OCI-LY7 (cell line): ENCODE measurements at regions not wholly inside any gene's neighbourhood (a gene's known extent, or its start where the extent isn't known, plus 50 kb on each side); places are given as distances from the start of the nearest gene placed in this dataset.

Experiments used
- BruUV-seq: library from RNA; stranded (reverse); fragments of 400-500 nt; replicated peaks from 2 replicates; lab custom pipeline; 2021; lab: Mats Ljungman, UMichigan
- CTCF ChIA-PET: fragments of 300-600 bp; sonication (Branson Sonifier 250); formaldehyde crosslinking; loops from one replicate; lab custom pipeline; 2022; ENCODE audit warnings: antibody characterized with exemption; ENCODE audit not compliant: unreplicated experiment; lab: Charles Lee
- POLR2A ChIA-PET: fragments of 300-600 bp; sonication (Branson Sonifier 250); formaldehyde crosslinking; loops from one replicate; lab custom pipeline; 2022; ENCODE audit warnings: antibody characterized with exemption; lab: Charles Lee
- DNase-seq: peaks from one replicate; pipeline ENCODE4 v3.0.0-alpha.2; 2015; ENCODE audit warnings: low spot score
- H2AFZ ChIP-seq: fragments of 200-600 bp; sonication (generic), shearing (Covaris generic); 2 replicates; pipeline ENCODE4 v1.6.1; 2014; ENCODE audit warnings: mild to moderate bottlenecking, antibody characterized with exemption, low read length, moderate library complexity
- H3K27ac ChIP-seq: fragments of 200-600 bp; sonication (generic); 2 replicates; pipeline ENCODE4 v1.5.1; 2014; ENCODE audit warnings: mixed run types, low read depth, mild to moderate bottlenecking, moderate library complexity, low read length, inconsistent platforms; ENCODE audit not compliant: poor library complexity, severe bottlenecking
- H3K36me3 ChIP-seq: fragments of 200-600 bp; sonication (generic); 2 replicates; pipeline ENCODE4 v1.6.1; 2014; ENCODE audit warnings: mild to moderate bottlenecking, antibody characterized with exemption, low read length, moderate library complexity, mixed read lengths; ENCODE audit not compliant: insufficient read depth
- H3K4me1 ChIP-seq: fragments of 200-600 bp; sonication (generic); 2 replicates; pipeline ENCODE4 v1.5.1; 2014; ENCODE audit warnings: mild to moderate bottlenecking, low read length; ENCODE audit not compliant: insufficient read depth, poor library complexity, severe bottlenecking
- H3K4me2 ChIP-seq: fragments of 200-600 bp; sonication (generic); 2 replicates; pipeline ENCODE4 v1.6.1; 2014; ENCODE audit warnings: mild to moderate bottlenecking, low read length
- H3K4me3 ChIP-seq: fragments of 200-600 bp; sonication (generic); 2 replicates; pipeline ENCODE4 v1.5.1; 2014; ENCODE audit warnings: mild to moderate bottlenecking, low read depth, low read length; ENCODE audit not compliant: poor library complexity, severe bottlenecking
- H3K79me2 ChIP-seq: fragments of 200-600 bp; sonication (generic); 2 replicates; pipeline ENCODE4 v1.6.1; 2016; ENCODE audit warnings: low read depth, mild to moderate bottlenecking, low read length, moderate library complexity, mixed read lengths; ENCODE audit not compliant: insufficient read depth
- H3K9me2 ChIP-seq: fragments of 200-600 bp; sonication (generic); 2 replicates; pipeline ENCODE4 v1.6.1; 2016; ENCODE audit warnings: mild to moderate bottlenecking, low read length, mixed read lengths; ENCODE audit not compliant: insufficient read depth
- H3K9me3 ChIP-seq: fragments of 200-600 bp; sonication (generic); 2 replicates; pipeline ENCODE4 v1.6.1; 2014; ENCODE audit warnings: mild to moderate bottlenecking, mixed run types, low read length, mixed read lengths
- H4K20me1 ChIP-seq: fragments of 200-600 bp; sonication (generic); 2 replicates; pipeline ENCODE4 v1.6.1; 2014; ENCODE audit warnings: mild to moderate bottlenecking, antibody characterized with exemption, low read length, moderate library complexity, mixed read lengths; ENCODE audit not compliant: insufficient read depth
- EZH2phosphoT487 ChIP-seq: fragments of 200-600 bp; sonication (generic); IDR thresholded peaks from 2 replicates; pipeline ENCODE4 v1.6.1; 2018; ENCODE audit warnings: low read depth, borderline replicate concordance, mild to moderate bottlenecking, mixed run types, antibody characterized with exemption, low read length, moderate library complexity, mixed read lengths
- intact Hi-C: fragments of 100-400 bp; cut with micrococcal nuclease; formaldehyde crosslinking; loops from one replicate; pipeline ENCODE4 v1.10.0; 2022; ENCODE audit not compliant: unreplicated experiment
- TF ChIP-seq, protein P1 (sequence below): fragments of 200-600 bp; sonication (generic); conservative IDR thresholded peaks from 2 replicates; pipeline ENCODE4 v1.5.1; 2014; ENCODE audit warnings: mild to moderate bottlenecking, antibody characterized with exemption, low read length, moderate library complexity, mixed read lengths

DNA sequence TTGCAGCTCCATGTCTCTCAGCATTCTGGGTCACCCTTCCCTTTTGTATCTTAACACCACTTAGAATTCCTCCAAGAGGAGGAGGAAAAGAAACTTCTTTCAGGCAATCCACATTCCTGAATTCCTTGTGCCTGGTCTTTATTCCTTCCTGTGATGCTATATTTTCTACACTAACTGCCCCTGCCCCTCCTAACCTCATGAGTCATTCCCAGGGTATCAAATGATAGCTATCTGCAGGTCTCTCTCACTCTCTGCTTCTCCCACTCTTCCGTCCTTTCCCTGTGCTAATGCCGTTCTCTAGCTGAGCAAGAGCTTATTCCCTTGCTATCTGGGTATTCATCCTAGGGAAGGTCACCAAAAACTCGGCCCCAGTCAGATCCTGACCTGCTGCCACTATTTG is 395.0 kb upstream of the TCF4 start:
- intact Hi-C loops = no loop called here
- no peak overlapping the region for H3K4me3 ChIP-seq
- H4K20me1 ChIP-seq = no peaks in the 10 kb centered on the region
- BruUV-seq = no TSS peak
- ChIA-PET CTCF (no interaction called here), POLR2A (no interaction called here)
- no peak for DNase-seq
- no peaks in the 10 kb centered on the region for H3K4me1 ChIP-seq
- no peak overlapping the region for H3K27ac ChIP-seq
- no peaks in the 10 kb centered on the region for H3K36me3 ChIP-seq
- H3K9me2 ChIP-seq = no peaks in the 10 kb centered on the region
- no peaks in the 10 kb centered on the region for H3K79me2 ChIP-seq
- H2AFZ ChIP-seq = no peak overlapping the region
- no peak for TF ChIP-seq EZH2phosphoT487
- TF ChIP-seq, protein P1, sequence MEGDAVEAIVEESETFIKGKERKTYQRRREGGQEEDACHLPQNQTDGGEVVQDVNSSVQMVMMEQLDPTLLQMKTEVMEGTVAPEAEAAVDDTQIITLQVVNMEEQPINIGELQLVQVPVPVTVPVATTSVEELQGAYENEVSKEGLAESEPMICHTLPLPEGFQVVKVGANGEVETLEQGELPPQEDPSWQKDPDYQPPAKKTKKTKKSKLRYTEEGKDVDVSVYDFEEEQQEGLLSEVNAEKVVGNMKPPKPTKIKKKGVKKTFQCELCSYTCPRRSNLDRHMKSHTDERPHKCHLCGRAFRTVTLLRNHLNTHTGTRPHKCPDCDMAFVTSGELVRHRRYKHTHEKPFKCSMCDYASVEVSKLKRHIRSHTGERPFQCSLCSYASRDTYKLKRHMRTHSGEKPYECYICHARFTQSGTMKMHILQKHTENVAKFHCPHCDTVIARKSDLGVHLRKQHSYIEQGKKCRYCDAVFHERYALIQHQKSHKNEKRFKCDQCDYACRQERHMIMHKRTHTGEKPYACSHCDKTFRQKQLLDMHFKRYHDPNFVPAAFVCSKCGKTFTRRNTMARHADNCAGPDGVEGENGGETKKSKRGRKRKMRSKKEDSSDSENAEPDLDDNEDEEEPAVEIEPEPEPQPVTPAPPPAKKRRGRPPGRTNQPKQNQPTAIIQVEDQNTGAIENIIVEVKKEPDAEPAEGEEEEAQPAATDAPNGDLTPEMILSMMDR = no peak
- no peak overlapping the region for H3K4me2 ChIP-seq
- H3K9me3 ChIP-seq = no peaks in the 10 kb centered on the region

DNA sequence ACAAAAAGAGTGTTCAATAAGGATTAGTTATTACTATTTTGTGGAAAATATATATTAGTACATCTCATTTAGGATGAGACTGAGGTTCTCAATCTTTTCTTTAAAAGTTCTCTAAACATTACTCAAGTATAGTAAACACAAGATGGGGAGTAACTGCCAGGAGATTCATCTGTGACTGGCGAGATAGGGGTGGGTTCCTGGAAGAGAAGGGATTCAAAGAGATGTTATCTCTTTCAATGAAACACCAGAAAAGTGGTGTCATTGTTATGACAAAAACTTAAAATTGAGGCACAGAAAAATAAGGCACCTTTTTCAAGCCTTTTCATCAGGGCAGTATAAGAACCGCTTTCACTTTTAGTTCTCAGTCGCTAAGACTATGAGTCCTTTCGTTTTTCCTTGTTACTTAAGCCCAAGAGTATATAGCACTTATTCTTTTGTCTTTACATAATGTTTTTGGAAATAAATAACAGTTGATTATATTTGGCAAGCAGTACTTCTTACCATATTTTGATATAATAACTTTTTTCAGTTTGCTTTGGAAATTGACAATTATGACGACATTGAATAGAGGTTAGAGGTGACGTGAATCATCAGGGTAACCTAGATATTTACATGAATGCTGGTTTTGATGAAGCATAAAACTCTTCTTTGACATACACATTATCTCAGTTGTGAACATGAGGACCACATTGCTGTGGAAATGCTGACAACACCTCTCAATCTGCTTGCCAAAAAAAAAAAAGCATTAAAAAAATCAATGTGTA is 393.9 kb upstream of the TCF4 start:
- no peak overlapping the region for H3K27ac ChIP-seq
- H3K4me2 ChIP-seq = no peak overlapping the region
- CTCF ChIA-PET = interaction anchor here (0.5 kb wide), 1 partner anchor 17 kb away, joined by 3 read pairs; no protein-coding TSS in a partner anchor

More for the DNA sequence above, 393.9 kb upstream of the TCF4 start:
- intact Hi-C loops = no loop called here
- Histone ChIP-seq H3K36me3 (no peaks in the 10 kb centered on the region), H3K9me2 (no peaks in the 10 kb centered on the region), H2AFZ (no peak overlapping the region), H3K4me3 (no peak overlapping the region), H3K79me2 (no peaks in the 10 kb centered on the region), H3K9me3 (no peaks in the 10 kb centered on the region), H4K20me1 (no peaks in the 10 kb centered on the region), H3K4me1 (no peaks in the 10 kb centered on the region)
- POLR2A ChIA-PET = no interaction called here
- TF ChIP-seq, protein P1 = no peak
- no peak for TF ChIP-seq EZH2phosphoT487
- no peak for DNase-seq
- BruUV-seq = no TSS peak
